HepG2 (cell line): ENCODE measurements at regions not wholly inside any gene's neighbourhood (a gene's known extent, or its start where the extent isn't known, plus 50 kb on each side); places are given as distances from the start of the nearest gene placed in this dataset.

Source experiments
- ATAC-seq: fragments of 200-7000 bp; cut with Tn5 transposase; 3 replicates; pipeline ENCODE4 v1.9.1; 2020; ENCODE audit warnings: mild to moderate bottlenecking, moderate library complexity
- BruUV-seq: library from RNA; stranded (reverse); fragments of 400-500 nt; replicated peaks from 2 replicates; lab custom pipeline; 2021; lab: Mats Ljungman, UMichigan
- CTCF ChIA-PET: fragments of 300-600 bp; formaldehyde crosslinking; extraction: SDS; loops from one replicate; lab custom pipeline; 2021; ENCODE audit warnings: low total read pairs, inconsistent platforms, low intra/inter-chr PET ratio; lab: Yijun Ruan, JAX
- POLR2A ChIA-PET: fragments of 350-600 bp; sonication (Branson Sonifier 250); formaldehyde crosslinking; loops from one replicate; lab custom pipeline; 2020; ENCODE audit warnings: antibody characterized with exemption, inconsistent platforms; lab: Yijun Ruan, JAX
- DNase-seq: peaks from one replicate; pipeline ENCODE4 v3.0.0-alpha.2; 2015; ENCODE audit warnings: low spot score
- FAIRE-seq: peaks from 3 replicates; lab custom pipeline; 2011; peaks lifted over from hg19 to GRCh38; lab: Jason Lieb, UNC
- H2AFZ ChIP-seq: one replicate; pipeline ENCODE4 v1.6.1; 2011; ENCODE audit warnings: low read length, inconsistent platforms
- H3K27ac ChIP-seq: fragments of 300-600 bp; 3 replicates; pipeline ENCODE4 v1.8.0; 2011; ENCODE audit warnings: mixed run types, mild to moderate bottlenecking, mixed read lengths, low read length, inconsistent platforms; ENCODE audit not compliant: insufficient read depth; ENCODE audit errors: extremely low read length
- H3K27me3 ChIP-seq, 2 experiments: fragments of 200-600 bp in 1 of 2; 2 replicates in 1 of 2; 3 replicates in 1 of 2; pipeline versions ENCODE4 v1.6.0 to v1.8.0; 2011; ENCODE audit warnings: low read length in 2 of 2, mild to moderate bottlenecking in 2 of 2, moderate library complexity in 2 of 2, inconsistent platforms in 1 of 2; ENCODE audit not compliant: insufficient read depth in 2 of 2, control insufficient read depth in 1 of 2
- H3K36me3 ChIP-seq, 2 experiments: fragments of 200-600 bp in 1 of 2; replicated peaks in 1 of 2; 2 replicates in 1 of 2; 3 replicates in 1 of 2; pipeline versions ENCODE4 v1.5.1 to v1.8.0; 2011; ENCODE audit warnings: low read length in 2 of 2, inconsistent platforms in 1 of 2; ENCODE audit not compliant: insufficient read depth in 2 of 2, control insufficient read depth in 1 of 2
- H3K4me1 ChIP-seq: 2 replicates; pipeline ENCODE4 v1.5.1; 2012; ENCODE audit warnings: low read length, inconsistent platforms; ENCODE audit not compliant: insufficient read depth
- H3K4me2 ChIP-seq: 2 replicates; pipeline ENCODE4 v1.6.0; 2011; ENCODE audit warnings: low read depth, low read length, inconsistent platforms
- H3K4me3 ChIP-seq, 3 experiments: fragments of 200-600 bp in 1 of 3; sonication (generic), shearing (Covaris generic) in 1 of 3; replicated peaks in 1 of 3; 2 replicates each; pipeline ENCODE4 v1.5.1; 2011 to 2016; ENCODE audit warnings: low read length in 3 of 3, inconsistent platforms in 2 of 3, low read depth in 2 of 3, mild to moderate bottlenecking in 2 of 3, control low read depth in 1 of 3, mixed read lengths in 1 of 3; ENCODE audit not compliant: insufficient read depth in 1 of 3
- H3K79me2 ChIP-seq: one replicate; pipeline ENCODE4 v1.6.1; 2011; ENCODE audit warnings: low read length, inconsistent platforms; ENCODE audit not compliant: insufficient read depth
- H3K9ac ChIP-seq: 2 replicates; pipeline ENCODE4 v1.6.0; 2011; ENCODE audit warnings: mild to moderate bottlenecking, low read depth, low read length, inconsistent platforms; ENCODE audit not compliant: insufficient read depth
- H3K9me3 ChIP-seq: 2 replicates; pipeline ENCODE4 v1.5.1; 2012; ENCODE audit warnings: mild to moderate bottlenecking, low read length
- H4K20me1 ChIP-seq: 2 replicates; pipeline ENCODE4 v1.6.0; 2011; ENCODE audit warnings: inconsistent platforms, mild to moderate bottlenecking, low read length, moderate library complexity; ENCODE audit not compliant: insufficient read depth
- ARID4A ChIP-seq: sonication (generic); formaldehyde crosslinking; IDR thresholded peaks from 2 replicates; pipeline ENCODE4 v1.5.0; 2020; ENCODE audit warnings: mild to moderate bottlenecking, missing genetic modification reagents, borderline replicate concordance
- ATM ChIP-seq: fragments of 450-650 bp; IDR thresholded peaks from 2 replicates; pipeline ENCODE4 v1.7.1; 2017; ENCODE audit warnings: mild to moderate bottlenecking, borderline replicate concordance
- GLI4 ChIP-seq: sonication (generic); formaldehyde crosslinking; IDR thresholded peaks from 2 replicates; pipeline ENCODE4 v1.5.1; 2020; ENCODE audit warnings: missing genetic modification reagents, mild to moderate bottlenecking, moderate library complexity, borderline replicate concordance
- HES4 ChIP-seq: sonication (generic); formaldehyde crosslinking; IDR thresholded peaks from 2 replicates; pipeline ENCODE4 v1.9.0; 2021; ENCODE audit warnings: mild to moderate bottlenecking, missing genetic modification reagents, borderline replicate concordance
- IRF1 ChIP-seq: sonication (generic); formaldehyde crosslinking; IDR thresholded peaks from 2 replicates; pipeline ENCODE4 v1.4.0; 2020; ENCODE audit warnings: low read depth, mild to moderate bottlenecking, missing genetic modification reagents
- JUND ChIP-seq: sonication (generic); formaldehyde crosslinking; IDR thresholded peaks from 2 replicates; pipeline ENCODE4 v1.8.0; 2022; ENCODE audit warnings: mild to moderate bottlenecking, missing genetic modification reagents
- MTA1 ChIP-seq: sonication (generic); formaldehyde crosslinking; IDR thresholded peaks from 2 replicates; pipeline ENCODE4 v1.4.0; 2020; ENCODE audit warnings: missing genetic modification reagents, mild to moderate bottlenecking, borderline replicate concordance
- NFRKB ChIP-seq: fragments of 450-650 bp; IDR thresholded peaks from 2 replicates; pipeline ENCODE4 v1.6.1; 2017
- PHF8 ChIP-seq: sonication (generic); formaldehyde crosslinking; IDR thresholded peaks from 2 replicates; pipeline ENCODE4 v1.5.0; 2020; ENCODE audit warnings: missing genetic modification reagents
- SCMH1 ChIP-seq: sonication (generic); formaldehyde crosslinking; IDR thresholded peaks from 2 replicates; pipeline ENCODE4 v1.9.0; 2021; ENCODE audit warnings: missing genetic modification reagents, mild to moderate bottlenecking, borderline replicate concordance
- TARDBP ChIP-seq: sonication (generic); formaldehyde crosslinking; IDR thresholded peaks from 2 replicates; pipeline ENCODE4 v1.8.0; 2022; ENCODE audit warnings: mild to moderate bottlenecking, missing genetic modification reagents
- TRIM22 ChIP-seq: fragments of 450-650 bp; IDR thresholded peaks from 2 replicates; pipeline ENCODE4 v1.6.1; 2017
- ZBTB4 ChIP-seq: sonication (generic); formaldehyde crosslinking; IDR thresholded peaks from 2 replicates; pipeline ENCODE4 v1.4.0; 2020; ENCODE audit warnings: missing genetic modification reagents, mild to moderate bottlenecking, borderline replicate concordance
- ZBTB7A ChIP-seq: sonication (generic); formaldehyde crosslinking; IDR thresholded peaks from 2 replicates; pipeline ENCODE4 v1.8.0; 2022; ENCODE audit warnings: mild to moderate bottlenecking, missing genetic modification reagents
- ZNF597 ChIP-seq: sonication (generic); formaldehyde crosslinking; IDR thresholded peaks from 2 replicates; pipeline ENCODE4 v1.5.0; 2020; ENCODE audit warnings: missing genetic modification reagents
- ZNF616 ChIP-seq: sonication (generic); formaldehyde crosslinking; IDR thresholded peaks from 2 replicates; pipeline ENCODE4 v1.5.0; 2020; ENCODE audit warnings: low read depth, mild to moderate bottlenecking, missing genetic modification reagents
- in situ Hi-C: cut with HindIII; loops from 2 replicates; pipeline ENCODE4 v1.10.0; 2017; ENCODE audit warnings: low pct_unique_long_range_greater_than_20kb; ENCODE audit not compliant: extremely low pct_ligation_motif_present
- intact Hi-C: fragments of 100-400 bp; cut with micrococcal nuclease; formaldehyde crosslinking; loops from one replicate; pipeline ENCODE4 v1.10.0; 2022; ENCODE audit not compliant: unreplicated experiment

- Histone ChIP-seq H3K27me3 (no peaks in the 10 kb centered on the region), H3K79me2 (no peaks in the 10 kb centered on the region), H3K4me3 (no peak overlapping the region), H3K9me3 (peaks cover 88% of the 10 kb centered on the region), H2AFZ (no peak overlapping the region), H3K27ac (no peak overlapping the region), H3K4me2 (no peak overlapping the region), H3K4me1 (no peaks in the 10 kb centered on the region), H3K36me3 (no peaks in the 10 kb centered on the region), H4K20me1 (no peaks in the 10 kb centered on the region), H3K9ac (no peak overlapping the region)
- ChIA-PET POLR2A (no interaction called here), CTCF (no interaction called here)
- no peak for FAIRE-seq
- no peak for ATAC-seq
- in situ Hi-C loops (no loop called here), intact Hi-C loops (no loop called here)
- BruUV-seq = no TSS peak
- no peak for DNase-seq
- TF ChIP-seq IRF1 (CRISPR knock-in tag) (no peak), ZBTB4 (no peak), ARID4A (CRISPR knock-in tag) (no peak), NFRKB (no peak), MTA1 (CRISPR knock-in tag) (no peak), ZNF597 (CRISPR knock-in tag) (no peak), ATM (no peak), TARDBP (CRISPR knock-in tag) (no peak), ZBTB7A (CRISPR knock-in tag) (no peak), ZNF616 (no peak), PHF8 (CRISPR knock-in tag) (no peak), TRIM22 (no peak), SCMH1 (CRISPR knock-in tag) (no peak), HES4 (no peak), GLI4 (CRISPR knock-in tag) (no peak), JUND (CRISPR knock-in tag) (no peak)
These were observed 74.7 kb downstream of the MUC16 start for GRCh38 chr19:8935460-8935859.
